ENCODE measurements at regions not wholly inside any gene's neighbourhood (a gene's known extent, or its start where the extent isn't known, plus 50 kb on each side); places are given as distances from the start of the nearest gene placed in this dataset.

DNA sequence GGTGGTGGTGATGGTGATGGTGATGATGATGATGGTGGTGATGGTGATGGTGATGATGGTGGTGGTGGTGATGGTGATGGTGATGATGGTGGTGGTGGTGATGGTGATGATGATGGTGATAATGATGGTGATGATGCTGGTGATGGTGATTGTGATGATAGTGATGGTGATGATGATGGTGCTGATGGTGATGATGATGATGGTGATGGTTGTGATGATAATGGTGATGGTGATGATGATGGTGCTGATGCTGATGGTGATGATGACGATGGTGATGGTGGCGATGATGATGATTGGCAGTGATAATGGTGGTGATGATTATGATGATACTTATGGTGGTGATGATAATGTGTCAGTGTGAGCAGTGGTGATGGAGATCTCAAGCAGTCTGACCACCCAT lies 90.8 kb upstream of the FOXF1 start:
- Histone ChIP-seq H3K4me2 (ENCODE audit: low read length) (no peak overlapping the region), H2AFZ (ENCODE audit: low read depth, low read length, poor library complexity, severe bottlenecking) (no peak overlapping the region), H3K4me3 (replicated peaks in 1 of 2; ENCODE audit: low read depth in 1 of 2, low read length in 2 of 2) (no peak overlapping the region), H3K36me3 (ENCODE audit: control insufficient read depth in 1 of 2, insufficient read depth in 2 of 2, low read length in 2 of 2) (no peaks in the 10 kb centered on the region), H3K79me2 (ENCODE audit: insufficient read depth, low read length) (no peaks in the 10 kb centered on the region), H3K9me3 (ENCODE audit: control insufficient read depth in 1 of 2, insufficient read depth in 1 of 2, low read depth in 1 of 2, low read length in 2 of 2) (no peaks in the 10 kb centered on the region), H3K27ac (ENCODE audit: low read depth, low read length) (no peak overlapping the region), H4K20me1 (ENCODE audit: insufficient read depth) (no peaks in the 10 kb centered on the region), H3K4me1 (ENCODE audit: control insufficient read depth in 1 of 2, insufficient read depth in 2 of 2, low read length in 2 of 2) (peaks cover 2 to 5% of the 10 kb centered on the region in 2 experiments), H3K9me2 (ENCODE audit: insufficient read depth) (no peaks in the 10 kb centered on the region), H3K9ac (ENCODE audit: low read length) (no peak overlapping the region), H3K27me3 (ENCODE audit: insufficient read depth, low read length) (no peaks in the 10 kb centered on the region)
- no TSS peak for BruUV-seq (replicated peaks)
- no peak for ATAC-seq
- ChIA-PET CTCF (no interaction called here), POLR2A (no interaction called here), RAD21 (ENCODE audit: low non-redundant PET in 1 of 2, low total read pairs in 2 of 2, uncharacterized antibody in 2 of 2, unreplicated experiment in 2 of 2) (no interaction called here)
- DNase-seq (ENCODE audit: low read depth, low spot score): no peak
- intact Hi-C loops (cut with micrococcal nuclease): no loop called here
- TF ChIP-seq YY1 (IDR thresholded peaks at IDR 0.05; ENCODE audit: extremely low read depth, insufficient replicate concordance, low read depth, low read length): no peak
- no peak for TF ChIP-seq EGR1 (IDR thresholded peaks at IDR 0.05; ENCODE audit: low read depth)
- TF ChIP-seq EZH2phosphoT487 (IDR thresholded peaks at IDR 0.05; ENCODE audit: borderline replicate concordance): no peak
- no peak for TF ChIP-seq POLR2AphosphoS5 (IDR thresholded peaks at IDR 0.05; ENCODE audit: low read depth, low read length)
- no peak for TF ChIP-seq ZFX (IDR thresholded peaks at IDR 0.05)
- no peak for TF ChIP-seq POLR2A (IDR thresholded peaks at IDR 0.05; ENCODE audit: borderline replicate concordance, extremely low read depth, insufficient read depth, insufficient read length)
- TF ChIP-seq ZNF274 (IDR thresholded peaks at IDR 0.05; ENCODE audit: low read depth, low read length): no peak

DNA sequence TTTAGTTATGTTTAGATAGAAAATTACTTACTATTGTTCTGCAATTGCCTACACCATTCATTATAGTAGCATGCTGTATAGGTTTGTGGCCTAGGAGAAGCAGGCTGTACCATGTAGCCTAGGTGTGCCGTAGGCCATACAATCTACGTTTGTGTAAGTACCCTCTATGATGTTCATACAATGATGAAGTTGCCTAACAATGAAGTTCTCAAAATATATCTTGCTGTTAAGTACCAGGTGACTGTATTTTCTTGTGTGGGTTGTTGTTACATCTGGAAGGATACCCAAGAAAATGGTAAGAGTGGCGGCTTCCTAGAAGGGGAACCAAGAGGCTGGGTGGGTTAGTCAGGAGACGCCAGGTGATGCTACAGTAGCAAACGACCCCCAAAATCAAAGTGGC lies 88.3 kb upstream of the FOXF1 start:
- H2AFZ ChIP-seq (ENCODE audit: low read depth, low read length, poor library complexity, severe bottlenecking): no peak overlapping the region
- BruUV-seq (replicated peaks): no TSS peak
- intact Hi-C loops (cut with micrococcal nuclease): no loop called here
- no peaks in the 10 kb centered on the region for H4K20me1 ChIP-seq (ENCODE audit: insufficient read depth)
- RAD21 ChIA-PET (ENCODE audit: low non-redundant PET in 1 of 2, low total read pairs in 2 of 2, uncharacterized antibody in 2 of 2, unreplicated experiment in 2 of 2): no interaction called here
- H3K9me2 ChIP-seq (ENCODE audit: insufficient read depth): no peaks in the 10 kb centered on the region
- H3K27ac ChIP-seq (ENCODE audit: low read depth, low read length): no peak overlapping the region
- H3K27me3 ChIP-seq (ENCODE audit: insufficient read depth, low read length): no peaks in the 10 kb centered on the region
- CTCF ChIA-PET: no interaction called here
- POLR2A ChIA-PET: no interaction called here
- DNase-seq (ENCODE audit: low read depth, low spot score) (no peak), ATAC-seq (no peak)
- H3K9me3 ChIP-seq (ENCODE audit: control insufficient read depth in 1 of 2, insufficient read depth in 1 of 2, low read depth in 1 of 2, low read length in 2 of 2): no peaks in the 10 kb centered on the region
- TF ChIP-seq, protein P1, sequence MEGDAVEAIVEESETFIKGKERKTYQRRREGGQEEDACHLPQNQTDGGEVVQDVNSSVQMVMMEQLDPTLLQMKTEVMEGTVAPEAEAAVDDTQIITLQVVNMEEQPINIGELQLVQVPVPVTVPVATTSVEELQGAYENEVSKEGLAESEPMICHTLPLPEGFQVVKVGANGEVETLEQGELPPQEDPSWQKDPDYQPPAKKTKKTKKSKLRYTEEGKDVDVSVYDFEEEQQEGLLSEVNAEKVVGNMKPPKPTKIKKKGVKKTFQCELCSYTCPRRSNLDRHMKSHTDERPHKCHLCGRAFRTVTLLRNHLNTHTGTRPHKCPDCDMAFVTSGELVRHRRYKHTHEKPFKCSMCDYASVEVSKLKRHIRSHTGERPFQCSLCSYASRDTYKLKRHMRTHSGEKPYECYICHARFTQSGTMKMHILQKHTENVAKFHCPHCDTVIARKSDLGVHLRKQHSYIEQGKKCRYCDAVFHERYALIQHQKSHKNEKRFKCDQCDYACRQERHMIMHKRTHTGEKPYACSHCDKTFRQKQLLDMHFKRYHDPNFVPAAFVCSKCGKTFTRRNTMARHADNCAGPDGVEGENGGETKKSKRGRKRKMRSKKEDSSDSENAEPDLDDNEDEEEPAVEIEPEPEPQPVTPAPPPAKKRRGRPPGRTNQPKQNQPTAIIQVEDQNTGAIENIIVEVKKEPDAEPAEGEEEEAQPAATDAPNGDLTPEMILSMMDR (IDR thresholded peaks at IDR 0.05 in 2 of 3, conservative IDR thresholded peaks at IDR 0.05 in 1 of 3; ENCODE audit: borderline replicate concordance in 1 of 3, insufficient read depth in 1 of 3, low read depth in 2 of 3, low read length in 2 of 3): no peak
- H3K4me3 ChIP-seq (replicated peaks in 1 of 2; ENCODE audit: low read depth in 1 of 2, low read length in 2 of 2): no peak overlapping the region
- no peak overlapping the region for H3K4me2 ChIP-seq (ENCODE audit: low read length)
- H3K79me2 ChIP-seq (ENCODE audit: insufficient read depth, low read length): no peaks in the 10 kb centered on the region
- H3K9ac ChIP-seq (ENCODE audit: low read length): no peak overlapping the region
- no peaks in the 10 kb centered on the region for H3K36me3 ChIP-seq (ENCODE audit: control insufficient read depth in 1 of 2, insufficient read depth in 2 of 2, low read length in 2 of 2)
- peaks cover 11 to 18% of the 10 kb centered on the region in 2 experiments for H3K4me1 ChIP-seq (ENCODE audit: control insufficient read depth in 1 of 2, insufficient read depth in 2 of 2, low read length in 2 of 2)
